ENCODE measurements at regions not wholly inside any gene's neighbourhood (a gene's known extent, or its start where the extent isn't known, plus 50 kb on each side); places are given as distances from the start of the nearest gene placed in this dataset.

- TF ChIP-seq POLR2A (IDR thresholded peaks at IDR 0.05) (no peak), CTCF (IDR thresholded peaks at IDR 0.05) (no peak)
These were observed 194.0 kb upstream of the KLF4 start for GRCh38 chr9:107683566-107683965.
